ENCODE measurements at regions not wholly inside any gene's neighbourhood (a gene's known extent, or its start where the extent isn't known, plus 50 kb on each side); places are given as distances from the start of the nearest gene placed in this dataset.

- Histone ChIP-seq H3K9me3 (ENCODE audit: low read depth, low read length, poor library complexity, severe bottlenecking) (peaks cover 8% of the 10 kb centered on the region), H3K27me3 (replicated peaks; ENCODE audit: insufficient read depth, low read depth, low read length, poor library complexity) (no peaks in the 10 kb centered on the region), H3K27ac (ENCODE audit: low read depth, low read length, poor library complexity, severe bottlenecking) (no peak overlapping the region), H3K4me1 (ENCODE audit: insufficient read depth, low read length, poor library complexity, severe bottlenecking) (no peaks in the 10 kb centered on the region), H3K4me3 (ENCODE audit: low read depth, low read length, poor library complexity, severe bottlenecking) (no peak overlapping the region), H3K36me3 (ENCODE audit: insufficient read depth, low read length, poor library complexity, severe bottlenecking) (no peaks in the 10 kb centered on the region)
- TF ChIP-seq, protein P1, sequence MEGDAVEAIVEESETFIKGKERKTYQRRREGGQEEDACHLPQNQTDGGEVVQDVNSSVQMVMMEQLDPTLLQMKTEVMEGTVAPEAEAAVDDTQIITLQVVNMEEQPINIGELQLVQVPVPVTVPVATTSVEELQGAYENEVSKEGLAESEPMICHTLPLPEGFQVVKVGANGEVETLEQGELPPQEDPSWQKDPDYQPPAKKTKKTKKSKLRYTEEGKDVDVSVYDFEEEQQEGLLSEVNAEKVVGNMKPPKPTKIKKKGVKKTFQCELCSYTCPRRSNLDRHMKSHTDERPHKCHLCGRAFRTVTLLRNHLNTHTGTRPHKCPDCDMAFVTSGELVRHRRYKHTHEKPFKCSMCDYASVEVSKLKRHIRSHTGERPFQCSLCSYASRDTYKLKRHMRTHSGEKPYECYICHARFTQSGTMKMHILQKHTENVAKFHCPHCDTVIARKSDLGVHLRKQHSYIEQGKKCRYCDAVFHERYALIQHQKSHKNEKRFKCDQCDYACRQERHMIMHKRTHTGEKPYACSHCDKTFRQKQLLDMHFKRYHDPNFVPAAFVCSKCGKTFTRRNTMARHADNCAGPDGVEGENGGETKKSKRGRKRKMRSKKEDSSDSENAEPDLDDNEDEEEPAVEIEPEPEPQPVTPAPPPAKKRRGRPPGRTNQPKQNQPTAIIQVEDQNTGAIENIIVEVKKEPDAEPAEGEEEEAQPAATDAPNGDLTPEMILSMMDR (conservative IDR thresholded peaks at IDR 0.05; ENCODE audit: low read depth, low read length), result no peak
- TF ChIP-seq EZH2 (IDR thresholded peaks at IDR 0.05; ENCODE audit: borderline replicate concordance, low read depth, low read length, poor library complexity, severe bottlenecking), result no peak
- POLR2A ChIA-PET (ENCODE audit: low non-redundant PET), result no interaction called here
- BruUV-seq (replicated peaks), result no TSS peak
- DNase-seq (ENCODE audit: low spot score), result no peak
- intact Hi-C loops (cut with micrococcal nuclease; ENCODE audit: unreplicated experiment), result no loop called here
- CTCF ChIA-PET, result no interaction called here
These were observed 115.5 kb upstream of the STOX2 start for GRCh38 chr4:183789657-183790056.

- no peaks in the 10 kb centered on the region for H3K4me1 ChIP-seq (ENCODE audit: insufficient read depth, low read length, poor library complexity, severe bottlenecking)
- ChIA-PET POLR2A (ENCODE audit: low non-redundant PET) (no interaction called here), CTCF (no interaction called here)
- intact Hi-C loops (cut with micrococcal nuclease; ENCODE audit: unreplicated experiment), result no loop called here
- peaks cover 8% of the 10 kb centered on the region for H3K27me3 ChIP-seq (replicated peaks; ENCODE audit: insufficient read depth, low read depth, low read length, poor library complexity)
- no peak for DNase-seq (ENCODE audit: low spot score)
- H3K27ac ChIP-seq (ENCODE audit: low read depth, low read length, poor library complexity, severe bottlenecking), result no peak overlapping the region
- no peak overlapping the region for H3K4me3 ChIP-seq (ENCODE audit: low read depth, low read length, poor library complexity, severe bottlenecking)
- no TSS peak for BruUV-seq (replicated peaks)
- H3K36me3 ChIP-seq (ENCODE audit: insufficient read depth, low read length, poor library complexity, severe bottlenecking), result no peaks in the 10 kb centered on the region
- peaks cover 11% of the 10 kb centered on the region for H3K9me3 ChIP-seq (ENCODE audit: low read depth, low read length, poor library complexity, severe bottlenecking)
- TF ChIP-seq, protein P1 (conservative IDR thresholded peaks at IDR 0.05; ENCODE audit: low read depth, low read length), result no peak
- no peak for TF ChIP-seq EZH2 (IDR thresholded peaks at IDR 0.05; ENCODE audit: borderline replicate concordance, low read depth, low read length, poor library complexity, severe bottlenecking)
These were observed 114.4 kb upstream of the STOX2 start for GRCh38 chr4:183790661-183791060.

DNA sequence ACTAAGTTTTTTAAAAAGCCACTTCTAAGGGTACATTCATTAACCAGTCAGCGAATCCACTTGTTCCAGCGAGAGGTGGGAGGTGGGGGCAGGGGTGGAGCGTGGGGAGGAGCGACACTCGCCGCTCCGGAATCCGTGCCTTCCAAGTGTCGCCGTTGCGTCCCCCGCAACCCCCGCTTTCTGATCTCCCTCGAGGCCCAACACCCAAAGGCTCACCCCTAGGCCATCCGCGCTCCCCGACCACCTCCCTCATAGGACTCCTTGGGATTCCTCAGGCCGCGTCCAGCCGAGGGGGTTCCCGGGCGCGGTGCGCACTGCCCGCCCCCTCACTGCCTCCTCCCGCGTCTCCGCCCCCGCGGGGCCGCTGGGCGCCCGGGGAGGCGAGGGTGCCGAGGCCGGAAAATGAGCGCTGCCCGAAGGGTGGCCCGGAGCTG, 108.1 kb upstream of the STOX2 start:
- peaks cover 11% of the 10 kb centered on the region for H3K9me3 ChIP-seq (ENCODE audit: low read depth, low read length, poor library complexity, severe bottlenecking)
- TF ChIP-seq, protein P1 (conservative IDR thresholded peaks at IDR 0.05; ENCODE audit: low read depth, low read length), result no peak
- TF ChIP-seq EZH2 (IDR thresholded peaks at IDR 0.05; ENCODE audit: borderline replicate concordance, low read depth, low read length, poor library complexity, severe bottlenecking), result no peak
- POLR2A ChIA-PET (ENCODE audit: low non-redundant PET), result no interaction called here
- no peak overlapping the region for H3K27ac ChIP-seq (ENCODE audit: low read depth, low read length, poor library complexity, severe bottlenecking)
- CTCF ChIA-PET, result no interaction called here
- intact Hi-C loops (cut with micrococcal nuclease; ENCODE audit: unreplicated experiment), result no loop called here
- H3K4me1 ChIP-seq (ENCODE audit: insufficient read depth, low read length, poor library complexity, severe bottlenecking), result no peaks in the 10 kb centered on the region
- peaks cover 64% of the 10 kb centered on the region for H3K27me3 ChIP-seq (replicated peaks; ENCODE audit: insufficient read depth, low read depth, low read length, poor library complexity)
- no peak for DNase-seq (ENCODE audit: low spot score)
- H3K36me3 ChIP-seq (ENCODE audit: insufficient read depth, low read length, poor library complexity, severe bottlenecking), result no peaks in the 10 kb centered on the region
- H3K4me3 ChIP-seq (ENCODE audit: low read depth, low read length, poor library complexity, severe bottlenecking), result peak overlapping the region; percentile 46
- no TSS peak for BruUV-seq (replicated peaks)
